C4-2B (cell line): ENCODE measurements at regions not wholly inside any gene's neighbourhood (a gene's known extent, or its start where the extent isn't known, plus 50 kb on each side); places are given as distances from the start of the nearest gene placed in this dataset.

ENCODE experiments used
- H3K27ac ChIP-seq: fragments of 450-650 bp; 2 replicates; pipeline ENCODE4 v1.5.1; 2017
- ZFX ChIP-seq: fragments of 450-650 bp; IDR thresholded peaks from 2 replicates; pipeline ENCODE4 v1.6.1; 2017
- TF ChIP-seq, protein P1 (sequence below): fragments of 450-650 bp; conservative IDR thresholded peaks from 2 replicates; pipeline ENCODE4 v1.5.1; 2017; ENCODE audit warnings: mild to moderate bottlenecking

DNA sequence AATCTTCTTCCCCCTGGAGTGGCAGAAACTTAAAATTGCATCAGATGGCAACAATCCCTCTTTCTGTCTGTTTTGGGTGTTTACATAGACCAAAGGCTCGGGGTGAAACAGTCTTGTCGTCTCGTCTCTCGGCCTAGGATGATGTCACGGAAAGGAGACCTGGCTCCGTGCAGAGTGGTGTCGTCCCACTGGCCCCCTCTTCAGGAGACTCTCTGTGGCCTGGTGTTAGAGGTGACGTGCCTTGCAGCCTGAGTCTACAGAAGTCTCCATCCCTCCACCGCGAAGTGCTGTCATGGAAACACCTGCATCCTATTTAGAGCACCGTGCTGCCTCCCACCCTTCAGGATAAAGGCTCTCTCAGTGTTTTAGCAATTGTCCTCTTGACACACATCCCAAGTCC lies 409.7 kb downstream of the IRX1 start:
- no peak overlapping the region for H3K27ac ChIP-seq
- TF ChIP-seq, protein P1, sequence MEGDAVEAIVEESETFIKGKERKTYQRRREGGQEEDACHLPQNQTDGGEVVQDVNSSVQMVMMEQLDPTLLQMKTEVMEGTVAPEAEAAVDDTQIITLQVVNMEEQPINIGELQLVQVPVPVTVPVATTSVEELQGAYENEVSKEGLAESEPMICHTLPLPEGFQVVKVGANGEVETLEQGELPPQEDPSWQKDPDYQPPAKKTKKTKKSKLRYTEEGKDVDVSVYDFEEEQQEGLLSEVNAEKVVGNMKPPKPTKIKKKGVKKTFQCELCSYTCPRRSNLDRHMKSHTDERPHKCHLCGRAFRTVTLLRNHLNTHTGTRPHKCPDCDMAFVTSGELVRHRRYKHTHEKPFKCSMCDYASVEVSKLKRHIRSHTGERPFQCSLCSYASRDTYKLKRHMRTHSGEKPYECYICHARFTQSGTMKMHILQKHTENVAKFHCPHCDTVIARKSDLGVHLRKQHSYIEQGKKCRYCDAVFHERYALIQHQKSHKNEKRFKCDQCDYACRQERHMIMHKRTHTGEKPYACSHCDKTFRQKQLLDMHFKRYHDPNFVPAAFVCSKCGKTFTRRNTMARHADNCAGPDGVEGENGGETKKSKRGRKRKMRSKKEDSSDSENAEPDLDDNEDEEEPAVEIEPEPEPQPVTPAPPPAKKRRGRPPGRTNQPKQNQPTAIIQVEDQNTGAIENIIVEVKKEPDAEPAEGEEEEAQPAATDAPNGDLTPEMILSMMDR, result no peak
- TF ChIP-seq ZFX, result no peak

DNA sequence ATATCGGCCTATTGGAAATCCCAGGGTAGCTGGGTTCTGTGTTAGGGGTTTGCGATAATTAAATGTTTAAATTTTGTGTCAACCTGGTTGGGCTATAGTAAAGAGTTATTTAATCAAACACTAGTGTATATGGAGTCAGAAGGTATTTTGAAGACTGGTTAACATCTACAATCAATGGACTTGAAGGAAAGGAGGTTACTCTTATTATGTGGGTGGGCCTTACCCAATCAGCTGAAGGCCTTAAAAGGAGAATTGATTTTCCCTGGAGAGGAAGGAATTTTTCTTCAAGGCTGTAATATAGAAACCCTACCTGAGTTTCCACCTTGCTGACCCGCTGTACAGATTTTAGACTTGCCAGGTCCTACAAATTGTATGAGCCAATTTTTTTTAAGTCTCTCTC lies 411.4 kb downstream of the IRX1 start:
- no peak overlapping the region for H3K27ac ChIP-seq
- TF ChIP-seq, protein P1, result no peak
- TF ChIP-seq ZFX, result no peak

DNA sequence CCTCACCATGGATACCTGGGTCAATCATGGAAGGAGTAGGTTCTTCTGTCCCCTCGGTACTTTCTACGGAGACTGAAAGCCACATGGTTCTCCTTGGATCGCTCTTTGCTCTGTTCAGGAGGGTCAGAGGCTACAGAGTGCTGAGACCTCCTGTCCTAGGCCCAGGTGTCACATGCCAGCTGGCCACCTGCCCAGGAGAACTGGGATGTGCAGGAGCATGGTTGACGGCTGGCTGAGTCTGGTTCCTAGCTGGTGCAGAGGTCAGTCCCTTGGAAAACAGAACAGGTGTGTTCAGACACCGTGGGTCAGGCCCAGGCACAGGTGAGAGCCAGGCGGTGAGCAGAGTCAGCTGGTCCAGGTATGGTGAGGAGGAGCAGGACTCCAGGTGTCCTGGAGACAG lies 416.3 kb downstream of the IRX1 start:
- H3K27ac ChIP-seq, result no peak overlapping the region
- TF ChIP-seq ZFX, result no peak
- TF ChIP-seq, protein P1, result no peak

DNA sequence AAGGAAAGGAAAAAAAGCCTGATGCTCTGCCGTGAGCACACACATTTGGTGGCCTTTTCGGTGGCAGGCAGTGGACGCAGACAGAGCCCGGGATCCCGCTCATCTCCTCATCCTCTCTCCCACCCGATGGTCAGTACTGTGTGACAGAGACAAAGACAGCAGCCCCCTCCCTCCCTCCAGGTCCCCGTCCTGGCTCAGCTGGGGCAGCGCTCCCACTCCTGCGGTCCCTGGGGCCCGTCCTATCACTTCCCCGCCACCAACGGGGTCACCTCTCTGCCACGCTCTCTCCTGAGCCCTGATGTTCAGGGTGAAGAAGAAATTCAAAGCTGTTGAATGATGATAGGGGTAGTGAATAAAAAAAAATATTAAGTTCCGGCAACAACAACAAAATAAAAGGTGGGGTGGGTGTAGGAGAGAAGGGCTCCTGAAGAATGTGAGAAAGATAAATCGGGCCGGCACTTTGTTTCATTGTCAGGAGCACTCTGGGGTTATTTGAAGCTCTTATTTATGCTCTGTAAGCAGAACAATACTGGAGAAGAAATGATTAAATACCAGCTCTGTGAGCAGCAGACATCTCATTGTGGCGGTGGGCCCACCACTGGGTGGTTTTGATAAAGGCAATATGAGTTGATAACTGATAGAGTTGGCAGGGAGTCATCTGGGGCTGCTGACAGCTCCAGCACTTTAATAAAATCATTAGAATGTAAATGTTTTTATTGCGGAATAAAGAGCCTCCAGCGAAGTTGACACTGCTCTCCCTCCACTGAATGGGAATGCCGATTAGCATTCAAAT lies 417.7 kb downstream of the IRX1 start:
- H3K27ac ChIP-seq, result no peak overlapping the region
- no peak for TF ChIP-seq ZFX
- TF ChIP-seq, protein P1, result no peak

DNA sequence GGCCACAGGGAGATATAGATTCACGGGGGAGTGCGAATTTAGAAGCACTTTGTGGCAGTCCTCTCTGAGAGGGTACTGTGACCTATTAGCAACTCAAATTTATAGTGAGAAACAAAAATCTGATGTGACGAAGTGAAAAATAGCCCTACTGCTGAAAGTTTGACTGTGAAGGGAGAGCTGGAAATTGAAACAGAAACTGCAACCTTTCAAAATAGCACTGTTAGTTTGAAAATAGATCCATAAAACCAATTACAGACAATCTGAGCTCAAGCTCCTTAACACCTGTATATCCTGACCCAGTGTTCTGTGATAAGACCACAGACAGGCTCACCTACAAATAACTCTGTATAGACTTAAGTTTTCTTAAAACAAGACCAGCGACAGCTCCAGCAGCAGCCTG lies 420.1 kb downstream of the IRX1 start:
- TF ChIP-seq ZFX, result no peak
- TF ChIP-seq, protein P1, result no peak
- H3K27ac ChIP-seq, result no peak overlapping the region

DNA sequence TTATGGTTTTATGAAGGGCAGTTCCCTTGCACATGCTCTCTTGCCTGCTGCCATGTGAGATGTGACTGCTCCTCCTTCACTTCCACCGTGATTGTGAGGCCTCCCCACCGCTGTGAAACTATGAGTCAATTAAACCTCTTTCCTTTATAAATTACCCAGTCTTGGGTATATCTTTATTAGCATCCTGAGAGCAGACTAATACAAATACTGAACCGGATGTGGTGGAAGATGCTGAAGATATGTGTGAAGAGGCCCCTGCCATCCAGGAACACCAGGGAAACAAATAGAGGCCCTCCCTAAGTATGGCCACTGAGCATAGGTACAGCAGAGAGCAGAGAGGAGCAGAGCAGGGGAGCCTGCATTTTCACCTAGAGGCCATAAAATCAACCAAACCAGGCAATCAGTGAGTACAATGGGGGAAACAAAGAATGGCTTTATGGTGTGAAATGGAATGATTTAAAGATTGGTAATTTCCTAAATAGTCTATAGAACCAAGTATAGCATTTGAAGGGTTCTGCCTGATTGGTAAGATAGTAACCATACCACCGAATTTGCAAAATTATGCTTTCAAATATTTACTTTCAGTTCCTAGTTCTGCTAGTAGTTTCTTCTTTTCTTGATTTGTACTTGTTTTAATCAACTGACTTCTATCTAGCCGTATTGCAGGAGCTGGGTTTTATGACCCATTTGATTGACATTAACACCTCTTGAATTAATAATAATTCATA lies 421.6 kb downstream of the IRX1 start:
- TF ChIP-seq, protein P1, result no peak
- TF ChIP-seq ZFX, result no peak
- H3K27ac ChIP-seq, result no peak overlapping the region

DNA sequence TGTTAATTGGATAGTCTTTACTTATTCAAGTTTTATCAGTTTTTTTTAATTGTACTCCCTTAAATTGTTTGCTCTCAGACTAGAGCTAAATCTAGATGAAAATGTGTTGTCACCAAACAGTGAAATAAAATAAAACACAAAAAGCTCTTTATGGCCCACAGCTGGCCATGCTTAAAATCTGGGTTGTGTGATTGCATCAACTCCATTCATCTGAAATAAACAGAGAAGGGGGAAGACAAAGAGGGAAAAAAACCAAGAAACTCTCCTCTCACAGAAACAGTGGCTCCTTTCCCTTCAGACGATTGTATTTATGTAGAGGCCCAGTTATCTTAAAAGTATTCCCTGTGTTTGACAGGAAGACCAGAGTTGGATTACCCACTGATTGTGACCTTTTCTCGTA lies 422.4 kb downstream of the IRX1 start:
- TF ChIP-seq ZFX, result no peak
- TF ChIP-seq, protein P1, result no peak

More for the DNA sequence above, 422.4 kb downstream of the IRX1 start:
- H3K27ac ChIP-seq, result no peak overlapping the region
